Activated naive CD8-positive, alpha-beta T cell treated with anti-CD3 and anti-CD28 coated beads for 36 hours (primary cell): ENCODE measurements at regions not wholly inside any gene's neighbourhood (a gene's known extent, or its start where the extent isn't known, plus 50 kb on each side); places are given as distances from the start of the nearest gene placed in this dataset.

ENCODE experiments used
- DNase-seq: peaks from one replicate; pipeline ENCODE4 v3.0.0; 2021
- H3K27ac Mint-ChIP-seq: one replicate; pipeline ENCODE4 v1.8.0; 2022; ENCODE audit warnings: mild to moderate bottlenecking, moderate library complexity, mixed read lengths
- H3K27me3 Mint-ChIP-seq: one replicate; pipeline ENCODE4 v1.8.0; 2022; ENCODE audit warnings: mild to moderate bottlenecking, mixed read lengths
- H3K36me3 Mint-ChIP-seq: one replicate; pipeline ENCODE4 v1.8.0; 2021; ENCODE audit warnings: mild to moderate bottlenecking, mixed read lengths
- H3K4me1 Mint-ChIP-seq: one replicate; pipeline ENCODE4 v1.8.0; 2021; ENCODE audit warnings: mixed read lengths
- H3K4me3 Mint-ChIP-seq: one replicate; pipeline ENCODE4 v1.8.0; 2022; ENCODE audit warnings: mild to moderate bottlenecking, moderate library complexity, mixed read lengths
- H3K9me3 Mint-ChIP-seq: one replicate; pipeline ENCODE4 v1.8.0; 2022; ENCODE audit warnings: mixed read lengths

DNA sequence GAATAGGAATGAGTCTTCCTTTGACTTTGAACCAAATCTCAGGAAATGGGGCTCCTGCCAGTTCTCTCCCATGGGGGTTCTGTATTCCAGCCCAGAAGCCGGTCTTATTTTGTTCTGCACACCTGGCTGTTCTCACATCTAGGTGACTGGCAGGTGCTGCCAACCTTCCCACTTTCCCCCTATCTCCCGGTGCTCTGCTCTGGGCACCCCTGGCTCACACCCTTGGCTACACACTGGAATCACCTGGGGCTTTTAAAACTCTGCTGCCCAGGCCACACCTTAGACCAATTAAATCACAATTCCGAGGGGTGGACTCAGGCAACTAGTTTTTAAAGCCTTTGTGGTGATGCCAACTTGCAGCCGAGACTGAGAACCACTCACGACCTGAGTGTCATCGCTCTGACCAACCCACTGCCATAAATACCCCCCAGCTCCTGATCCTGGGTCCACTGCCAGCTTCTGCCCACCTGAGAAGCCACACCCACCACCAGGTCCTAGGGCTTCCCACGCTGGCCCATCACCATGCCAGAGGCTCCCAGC, 69.2 kb downstream of the KCNF1 start:
- peaks cover 6% of the 10 kb centered on the region for H3K4me1 Mint-ChIP-seq
- no peak overlapping the region for H3K4me3 Mint-ChIP-seq
- H3K9me3 Mint-ChIP-seq: no peaks in the 10 kb centered on the region
- peaks cover 10% of the 10 kb centered on the region for H3K27me3 Mint-ChIP-seq
- no peaks in the 10 kb centered on the region for H3K36me3 Mint-ChIP-seq
- no peak overlapping the region for H3K27ac Mint-ChIP-seq
- DNase-seq: no peak

DNA sequence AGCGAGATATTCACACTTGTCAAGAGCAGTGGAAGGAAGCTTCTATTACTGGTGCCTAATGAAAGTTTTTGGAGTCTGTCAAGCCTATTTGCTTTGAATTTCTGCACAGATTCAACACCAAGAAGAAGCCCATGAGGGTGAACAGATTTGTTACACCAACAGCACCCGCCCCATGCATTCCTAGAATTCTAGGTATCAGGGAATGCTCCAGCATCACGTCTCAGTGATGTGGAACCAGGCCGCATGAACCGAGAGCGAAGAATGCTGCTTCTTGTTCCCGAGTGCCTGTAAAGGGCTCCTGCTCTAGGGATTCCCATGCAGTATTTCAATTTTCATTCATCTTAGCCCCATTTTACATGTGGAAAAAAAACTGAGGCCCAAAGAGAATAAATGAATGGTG, 69.7 kb downstream of the KCNF1 start:
- Mint-ChIP-seq H3K4me1 (peaks cover 6% of the 10 kb centered on the region), H3K27ac (no peak overlapping the region), H3K4me3 (no peak overlapping the region), H3K36me3 (no peaks in the 10 kb centered on the region), H3K27me3 (peaks cover 10% of the 10 kb centered on the region), H3K9me3 (no peaks in the 10 kb centered on the region)
- no peak for DNase-seq

DNA sequence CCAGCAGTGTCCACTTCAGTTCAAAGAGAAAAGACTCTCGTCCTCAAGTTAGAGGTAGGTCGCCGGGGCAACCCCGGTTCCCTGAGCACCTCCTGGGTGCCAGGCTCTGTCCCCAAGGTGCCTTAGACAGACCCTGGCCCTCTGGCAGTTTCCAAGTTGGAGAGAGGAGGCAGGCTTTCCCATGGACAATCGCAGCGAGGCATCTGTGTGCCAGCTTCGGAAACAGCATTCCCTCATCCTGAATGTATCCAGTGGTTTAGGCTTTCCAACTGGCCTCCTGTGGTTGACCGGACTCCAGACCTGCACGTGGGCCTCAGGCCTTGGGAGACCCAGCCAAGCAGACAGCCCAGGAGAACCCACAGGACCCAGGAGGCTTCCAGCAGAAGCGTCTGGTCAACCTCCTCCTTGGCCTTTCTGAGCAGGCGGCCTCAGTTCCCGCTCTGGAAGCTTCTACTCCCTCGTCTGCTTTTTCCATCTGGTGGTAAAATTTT, 70.3 kb downstream of the KCNF1 start:
- Mint-ChIP-seq H3K27ac (no peak overlapping the region), H3K4me1 (peaks cover 3% of the 10 kb centered on the region), H3K36me3 (no peaks in the 10 kb centered on the region), H3K4me3 (no peak overlapping the region), H3K9me3 (no peaks in the 10 kb centered on the region), H3K27me3 (peaks cover 7% of the 10 kb centered on the region)
- DNase-seq: no peak

DNA sequence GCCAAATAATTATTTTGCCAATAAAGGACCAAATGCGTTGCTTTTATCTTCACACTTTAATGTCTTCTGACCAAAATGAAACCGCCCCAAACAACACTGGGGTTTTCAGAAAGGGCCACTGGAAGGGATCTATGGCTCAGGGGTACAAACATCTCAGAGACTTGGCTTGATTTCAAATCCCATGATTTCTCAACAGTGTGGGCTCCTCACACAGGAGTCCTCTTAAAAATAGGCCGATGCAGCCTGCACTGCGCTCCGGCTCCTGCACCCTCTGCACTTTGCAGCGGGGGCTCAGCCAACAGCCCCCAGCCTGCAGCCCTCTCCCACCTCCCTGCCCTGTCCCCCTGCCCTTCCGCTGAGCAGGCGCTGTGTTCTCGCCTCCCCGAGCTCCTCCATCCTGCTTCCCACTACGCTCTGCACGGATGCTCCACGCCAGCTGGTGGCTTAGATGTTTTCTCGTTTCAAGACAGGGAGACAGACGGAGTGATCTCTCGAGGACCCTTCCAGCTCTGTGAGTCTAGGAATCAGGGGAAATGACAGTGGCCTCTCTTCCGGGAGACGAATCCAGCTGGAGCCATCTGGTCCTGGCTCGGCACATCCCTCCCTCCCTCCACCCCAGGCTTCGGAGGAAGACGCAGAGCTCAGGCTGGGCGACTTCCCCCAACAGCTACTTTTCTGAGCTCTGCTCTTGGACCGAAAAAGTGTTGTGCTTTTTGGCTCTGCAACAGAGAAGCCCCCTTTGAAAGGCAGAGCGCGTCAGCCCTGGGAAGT, 71.4 kb downstream of the KCNF1 start:
- H3K4me1 Mint-ChIP-seq: no peaks in the 10 kb centered on the region
- no peaks in the 10 kb centered on the region for H3K9me3 Mint-ChIP-seq
- no peak overlapping the region for H3K27ac Mint-ChIP-seq
- no peak overlapping the region for H3K4me3 Mint-ChIP-seq
- H3K36me3 Mint-ChIP-seq: no peaks in the 10 kb centered on the region
- peaks cover 2% of the 10 kb centered on the region for H3K27me3 Mint-ChIP-seq
- DNase-seq: no peak

DNA sequence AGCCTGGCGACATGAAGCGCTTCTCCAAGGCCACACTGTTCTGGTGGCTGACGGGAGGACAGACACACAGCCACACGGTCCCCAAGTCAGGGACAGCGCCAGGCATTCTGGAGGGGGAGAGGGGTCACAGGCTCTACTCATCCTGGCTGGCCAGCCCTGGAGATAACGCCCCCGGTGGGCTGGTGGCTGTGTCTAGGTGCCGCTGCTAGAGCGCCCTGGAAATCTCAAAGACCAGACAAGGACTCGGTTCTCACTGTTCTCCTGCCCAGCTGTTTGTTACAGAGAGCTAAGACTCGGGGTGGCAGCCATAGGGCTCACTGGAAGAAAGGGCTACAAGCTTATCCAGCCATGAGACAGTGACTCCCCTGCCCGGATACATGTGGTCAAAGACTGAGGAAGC, 72.0 kb downstream of the KCNF1 start:
- Mint-ChIP-seq H3K4me3 (no peak overlapping the region), H3K27me3 (no peaks in the 10 kb centered on the region), H3K4me1 (no peaks in the 10 kb centered on the region), H3K27ac (no peak overlapping the region), H3K9me3 (no peaks in the 10 kb centered on the region), H3K36me3 (no peaks in the 10 kb centered on the region)
- no peak for DNase-seq

DNA sequence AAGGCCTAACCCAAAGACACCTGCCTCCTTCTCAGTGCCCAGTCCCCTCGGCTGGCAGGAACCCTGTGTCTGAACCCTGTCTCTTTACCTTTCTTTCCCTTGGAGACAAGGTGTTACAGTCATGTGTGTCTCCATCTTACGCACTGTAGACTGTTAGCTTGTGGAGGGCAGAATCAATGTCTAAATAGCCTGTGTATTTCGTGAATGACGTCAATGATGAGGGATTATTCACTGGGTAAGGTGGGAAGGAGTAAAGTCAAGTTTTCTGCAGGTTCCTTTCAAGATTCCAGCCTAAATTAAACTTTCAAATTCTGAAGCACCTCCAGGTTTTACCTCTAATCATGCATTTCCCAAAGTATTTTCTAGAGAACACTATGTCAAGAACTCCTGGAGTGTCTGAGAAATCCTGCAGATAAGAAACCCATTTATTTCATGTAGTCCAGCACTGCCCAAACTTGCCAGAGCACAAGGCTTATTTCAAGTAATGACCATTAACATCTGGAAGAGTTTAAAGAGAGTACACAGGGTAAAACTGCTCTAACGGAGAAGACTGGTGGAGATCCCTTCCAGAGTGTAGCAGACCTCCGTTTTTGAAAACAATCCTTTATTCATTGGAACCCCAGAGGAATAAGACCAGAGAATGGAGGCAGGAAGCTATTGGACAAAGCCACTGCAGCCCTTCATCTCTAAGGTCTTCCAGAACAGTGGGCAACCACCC, 72.8 kb downstream of the KCNF1 start:
- no peaks in the 10 kb centered on the region for H3K36me3 Mint-ChIP-seq
- no peaks in the 10 kb centered on the region for H3K9me3 Mint-ChIP-seq
- H3K27ac Mint-ChIP-seq: no peak overlapping the region
- no peak for DNase-seq
- H3K4me3 Mint-ChIP-seq: no peak overlapping the region
- no peaks in the 10 kb centered on the region for H3K4me1 Mint-ChIP-seq
- H3K27me3 Mint-ChIP-seq: no peaks in the 10 kb centered on the region

DNA sequence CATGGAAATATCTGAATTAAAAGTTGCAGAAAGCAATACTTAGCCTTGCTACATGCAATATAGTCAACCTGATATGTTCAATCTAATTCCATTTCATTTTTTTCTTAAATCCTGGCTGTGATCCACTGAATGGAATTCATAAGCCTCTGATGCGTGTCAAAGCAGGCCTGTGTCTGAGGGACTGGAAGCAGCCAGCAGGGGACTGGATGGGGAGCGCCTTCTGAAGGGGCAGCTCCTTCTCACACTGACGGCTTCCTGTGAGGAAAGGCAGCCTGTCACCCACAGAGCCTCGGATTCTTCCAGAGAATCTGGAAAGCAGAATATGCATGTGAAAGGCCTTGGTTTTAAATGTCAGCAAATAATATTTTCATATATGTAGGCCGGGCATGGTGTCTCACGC, 73.5 kb downstream of the KCNF1 start:
- no peaks in the 10 kb centered on the region for H3K9me3 Mint-ChIP-seq
- H3K4me3 Mint-ChIP-seq: no peak overlapping the region
- no peak overlapping the region for H3K27ac Mint-ChIP-seq
- no peaks in the 10 kb centered on the region for H3K36me3 Mint-ChIP-seq
- no peaks in the 10 kb centered on the region for H3K27me3 Mint-ChIP-seq
- no peak for DNase-seq
- no peaks in the 10 kb centered on the region for H3K4me1 Mint-ChIP-seq

DNA sequence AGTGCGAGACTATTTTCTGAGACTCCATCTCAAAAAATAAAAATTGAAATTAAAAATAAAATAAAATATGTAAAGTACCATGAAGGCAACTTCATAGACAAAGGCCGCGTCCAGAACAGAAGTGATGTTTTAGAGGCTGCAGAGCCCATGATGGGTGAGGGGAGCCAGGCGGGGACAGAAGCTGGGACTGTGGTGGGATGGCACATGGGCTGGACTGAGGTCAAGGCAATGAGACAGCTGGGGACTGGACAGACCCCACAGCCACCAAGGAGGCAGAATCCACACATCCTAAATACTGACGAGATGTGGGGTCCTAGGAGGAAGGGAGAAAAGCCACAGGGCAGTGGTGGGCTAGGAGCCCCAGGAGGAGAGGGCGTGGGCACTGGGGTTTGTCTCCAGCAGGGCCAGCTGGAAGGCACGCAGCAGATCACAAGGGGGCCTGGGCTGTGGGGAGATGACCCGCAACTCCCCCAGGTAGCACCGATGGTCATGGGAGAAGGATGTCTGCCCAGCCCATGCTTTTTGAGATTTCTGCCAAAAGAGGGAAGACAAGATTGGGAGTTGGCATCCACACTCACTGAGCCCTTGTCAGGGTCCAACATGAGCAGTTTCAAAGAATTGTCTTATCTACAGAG, 74.3 kb downstream of the KCNF1 start:
- DNase-seq: no peak
- Mint-ChIP-seq H3K27me3 (no peaks in the 10 kb centered on the region), H3K4me1 (no peaks in the 10 kb centered on the region), H3K4me3 (no peak overlapping the region), H3K36me3 (no peaks in the 10 kb centered on the region), H3K27ac (no peak overlapping the region), H3K9me3 (no peaks in the 10 kb centered on the region)

DNA sequence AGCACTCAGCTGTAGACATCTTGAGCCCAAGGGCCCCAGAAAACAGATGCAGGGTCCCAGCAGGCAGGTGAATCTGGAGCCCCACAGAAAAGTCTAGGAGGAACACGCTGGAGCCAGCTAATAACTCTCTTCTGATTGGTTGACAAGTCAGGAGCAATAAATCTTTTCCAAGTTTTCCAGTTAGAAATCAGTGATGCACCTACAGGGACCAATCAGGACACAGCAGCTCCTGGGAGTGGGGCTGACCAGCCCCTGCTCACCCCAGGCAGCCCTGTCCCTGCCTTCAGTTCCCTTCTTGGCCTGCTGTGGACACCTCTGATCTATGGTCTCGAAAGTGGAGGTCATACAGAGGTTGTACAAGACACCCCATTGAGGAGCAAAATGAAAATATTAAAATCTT, 75.7 kb downstream of the KCNF1 start:
- Mint-ChIP-seq H3K4me1 (no peaks in the 10 kb centered on the region), H3K4me3 (no peak overlapping the region), H3K36me3 (no peaks in the 10 kb centered on the region), H3K27ac (no peak overlapping the region), H3K9me3 (no peaks in the 10 kb centered on the region), H3K27me3 (no peaks in the 10 kb centered on the region)
- no peak for DNase-seq

DNA sequence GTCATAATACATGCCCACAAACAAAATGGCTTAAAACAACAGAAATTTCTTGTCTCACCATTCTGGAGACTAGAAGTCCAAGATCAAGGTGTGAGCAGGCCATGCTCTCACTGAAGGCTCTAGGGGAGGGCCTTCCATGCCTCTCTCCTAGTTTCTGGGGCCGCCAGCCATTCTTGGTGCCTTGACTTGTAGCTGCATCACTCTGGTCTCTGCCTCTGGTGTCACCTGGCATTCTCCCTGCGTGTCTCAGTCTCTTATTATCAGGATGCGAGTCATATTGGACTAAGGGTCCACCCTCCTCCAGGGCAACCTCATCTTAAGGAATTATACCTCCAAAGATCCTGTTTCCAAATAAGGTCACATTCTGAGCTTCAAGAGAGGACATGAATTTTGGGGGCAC, 76.1 kb downstream of the KCNF1 start:
- DNase-seq: no peak
- Mint-ChIP-seq H3K4me1 (no peaks in the 10 kb centered on the region), H3K4me3 (no peak overlapping the region), H3K27ac (no peak overlapping the region), H3K27me3 (no peaks in the 10 kb centered on the region), H3K9me3 (no peaks in the 10 kb centered on the region), H3K36me3 (no peaks in the 10 kb centered on the region)

DNA sequence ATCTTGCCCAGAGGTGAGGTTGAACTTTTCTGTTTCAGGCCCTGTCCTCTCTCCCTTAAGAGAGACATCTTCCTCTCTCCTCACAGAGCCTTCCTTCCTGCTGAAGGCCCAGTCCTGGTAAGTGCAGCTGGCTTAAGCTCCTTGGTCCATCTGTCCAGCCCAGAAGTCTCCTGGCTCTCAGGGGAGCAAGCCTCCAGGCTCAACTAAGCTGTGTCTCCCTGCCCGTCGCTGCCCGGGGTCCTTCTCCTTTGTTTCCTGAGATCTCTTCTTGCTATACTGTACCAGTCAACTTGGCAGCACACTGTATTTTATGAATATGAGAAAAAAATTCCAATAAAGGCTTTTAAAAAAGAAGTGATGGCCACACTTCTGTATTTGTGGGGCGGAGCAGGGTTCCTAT, 77.4 kb downstream of the KCNF1 start:
- Mint-ChIP-seq H3K9me3 (no peaks in the 10 kb centered on the region), H3K36me3 (no peaks in the 10 kb centered on the region), H3K4me3 (no peak overlapping the region), H3K4me1 (no peaks in the 10 kb centered on the region), H3K27ac (no peak overlapping the region), H3K27me3 (no peaks in the 10 kb centered on the region)
- no peak for DNase-seq

DNA sequence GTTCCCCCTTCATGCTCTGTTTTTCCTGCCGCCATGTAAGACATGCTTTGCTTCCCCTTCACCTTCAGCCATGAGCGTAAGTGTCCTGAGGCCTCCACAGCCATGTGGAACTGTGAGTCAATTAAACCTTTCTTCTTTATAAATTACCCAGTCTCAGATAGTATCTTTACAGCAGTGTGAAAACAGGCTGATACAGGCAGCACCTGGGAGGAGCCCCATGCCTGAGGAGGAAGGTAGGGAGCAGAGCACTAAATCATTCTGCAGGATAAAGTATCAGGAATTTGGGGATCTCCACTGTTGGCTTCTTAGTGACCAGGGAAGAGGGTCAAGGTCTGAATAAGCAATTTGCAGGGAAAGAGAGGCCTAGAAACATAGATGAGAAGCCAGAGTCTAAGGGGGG, 78.0 kb downstream of the KCNF1 start:
- Mint-ChIP-seq H3K27me3 (no peaks in the 10 kb centered on the region), H3K36me3 (no peaks in the 10 kb centered on the region), H3K4me1 (no peaks in the 10 kb centered on the region), H3K27ac (no peak overlapping the region), H3K4me3 (no peak overlapping the region), H3K9me3 (no peaks in the 10 kb centered on the region)
- DNase-seq: no peak

DNA sequence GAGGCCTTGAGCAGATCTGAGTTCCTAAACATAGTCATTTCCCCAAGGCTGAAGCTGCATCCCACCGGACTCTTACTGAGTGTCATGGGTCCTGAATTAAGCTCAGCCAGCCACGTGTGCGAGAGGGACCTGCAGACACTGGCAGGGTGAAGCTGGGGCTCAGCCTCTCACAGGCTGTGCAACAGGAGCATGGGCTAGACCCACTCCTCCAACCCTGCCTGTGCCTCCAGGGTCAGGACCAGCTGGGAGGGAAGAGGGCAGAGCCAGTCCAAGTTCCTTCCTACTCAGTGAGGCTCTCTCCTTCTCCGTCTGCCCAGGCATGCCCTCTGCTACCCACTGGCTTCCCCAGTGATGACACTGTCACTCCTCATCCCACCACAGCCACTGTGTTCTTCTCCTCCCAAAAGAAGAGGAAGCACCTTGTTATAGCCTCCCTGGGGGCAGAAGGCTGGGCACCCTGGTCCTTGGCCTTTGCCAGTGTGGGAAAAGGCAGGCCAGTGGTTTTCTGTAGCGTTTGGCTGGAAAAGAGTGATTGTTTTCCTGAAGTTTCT, 78.9 kb downstream of the KCNF1 start:
- H3K36me3 Mint-ChIP-seq: no peaks in the 10 kb centered on the region
- H3K27me3 Mint-ChIP-seq: no peaks in the 10 kb centered on the region
- H3K4me3 Mint-ChIP-seq: no peak overlapping the region
- H3K4me1 Mint-ChIP-seq: no peaks in the 10 kb centered on the region
- H3K27ac Mint-ChIP-seq: no peak overlapping the region
- DNase-seq: no peak
- H3K9me3 Mint-ChIP-seq: no peaks in the 10 kb centered on the region

DNA sequence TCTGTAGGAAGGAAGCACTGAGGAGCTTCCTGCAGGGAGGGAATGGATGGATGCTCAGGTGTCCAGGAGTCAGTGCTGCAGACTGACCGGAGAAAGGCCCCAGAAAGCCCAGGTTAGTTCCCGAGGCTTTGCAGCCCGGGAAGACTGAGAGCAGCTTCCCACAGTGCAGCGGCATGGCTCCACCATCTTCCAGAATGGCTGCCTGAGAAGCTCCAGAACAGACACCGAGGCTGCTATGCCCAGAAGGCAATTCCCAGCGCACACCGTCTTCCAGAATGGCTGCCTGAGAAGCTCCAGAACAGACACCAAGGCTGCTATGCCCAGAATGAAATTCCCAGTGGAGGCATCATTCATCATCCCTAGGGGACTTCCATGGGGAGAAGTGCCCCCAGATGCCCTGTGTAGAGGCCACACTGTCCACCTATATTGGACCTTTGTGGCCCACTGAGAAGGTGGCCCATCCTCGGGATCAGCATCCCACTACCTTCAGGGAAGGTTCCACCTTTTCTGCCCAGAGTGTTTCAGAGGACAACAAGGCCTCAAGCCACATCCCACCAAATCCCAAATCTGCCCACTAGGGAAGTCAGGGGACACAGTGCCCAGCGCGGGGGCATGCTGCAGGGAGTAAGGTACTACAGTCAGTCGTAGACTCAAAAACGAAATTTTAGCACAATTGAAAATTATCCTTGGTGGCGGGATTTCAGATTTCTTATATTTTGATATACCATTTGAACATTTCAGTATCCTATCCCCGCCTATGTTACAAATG, 80.5 kb downstream of the KCNF1 start:
- Mint-ChIP-seq H3K4me3 (no peak overlapping the region), H3K27me3 (no peaks in the 10 kb centered on the region), H3K4me1 (no peaks in the 10 kb centered on the region), H3K36me3 (no peaks in the 10 kb centered on the region), H3K27ac (no peak overlapping the region), H3K9me3 (no peaks in the 10 kb centered on the region)
- DNase-seq: no peak
